ENCODE measurements at regions not wholly inside any gene's neighbourhood (a gene's known extent, or its start where the extent isn't known, plus 50 kb on each side); places are given as distances from the start of the nearest gene placed in this dataset.
"Not testable (repeated sequence)": the region's sequence is repeated elsewhere in the genome, so short reads cannot be mapped to it uniquely, and the experiment has no call there.

DNA sequence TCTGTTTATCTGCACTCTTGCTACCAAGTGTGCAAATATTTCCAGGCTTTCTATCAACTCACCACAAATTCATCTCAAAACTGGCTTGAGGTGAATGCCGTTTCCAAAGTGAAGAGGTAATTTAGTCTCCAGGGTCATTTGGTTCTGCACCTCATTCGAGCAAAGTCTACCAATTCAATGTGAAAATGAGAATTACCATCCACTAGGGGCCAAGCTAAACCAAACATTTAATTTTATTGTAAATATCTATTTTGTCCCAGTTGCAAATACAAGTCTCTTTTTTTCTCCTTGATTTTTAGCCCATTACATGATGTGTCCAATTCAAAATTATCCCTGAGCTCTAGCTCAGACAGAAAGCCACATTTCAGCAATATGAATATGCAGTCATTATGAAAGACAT lies 152.3 kb upstream of the PTBP2 start:
- no peak for DNase-seq

DNA sequence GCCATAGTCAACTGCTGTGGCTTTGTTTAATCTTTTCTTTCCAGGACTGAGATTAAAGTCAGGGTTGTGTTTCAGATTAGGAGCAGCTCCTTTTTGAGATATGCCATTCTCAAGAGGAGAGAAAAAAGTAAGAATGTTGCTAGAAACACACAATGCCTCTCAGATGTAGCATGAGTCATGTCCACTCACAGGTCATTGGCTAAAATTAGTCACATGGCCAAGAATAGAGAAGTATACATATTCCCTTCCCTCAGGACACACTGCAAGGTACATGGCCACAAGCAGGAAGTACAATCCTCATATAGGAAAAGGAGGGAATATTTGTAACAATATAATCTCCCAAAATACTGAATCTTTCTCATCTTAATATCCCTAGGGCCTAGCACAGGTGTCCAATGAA lies 141.9 kb upstream of the PTBP2 start:
- no peak for DNase-seq

DNA sequence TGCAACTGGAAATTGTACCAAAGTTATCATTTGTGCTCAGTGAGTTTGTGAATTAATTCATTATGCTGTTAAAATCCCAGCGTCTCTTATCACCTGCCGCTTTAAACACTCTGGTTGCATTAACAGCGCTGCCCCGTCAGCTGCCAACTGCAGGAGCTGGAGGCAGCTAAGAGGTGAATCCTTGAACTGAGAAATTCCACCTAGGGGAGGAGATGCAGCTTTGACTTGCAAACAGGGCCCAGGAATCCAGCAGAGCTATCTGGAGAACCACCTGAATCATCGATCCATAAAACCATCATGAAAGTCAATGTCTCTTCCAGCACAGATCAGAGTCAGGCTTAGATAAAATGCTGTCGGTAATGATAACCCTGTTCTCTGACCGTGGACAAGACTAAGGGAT lies 140.7 kb upstream of the PTBP2 start:
- no peak for DNase-seq

DNA sequence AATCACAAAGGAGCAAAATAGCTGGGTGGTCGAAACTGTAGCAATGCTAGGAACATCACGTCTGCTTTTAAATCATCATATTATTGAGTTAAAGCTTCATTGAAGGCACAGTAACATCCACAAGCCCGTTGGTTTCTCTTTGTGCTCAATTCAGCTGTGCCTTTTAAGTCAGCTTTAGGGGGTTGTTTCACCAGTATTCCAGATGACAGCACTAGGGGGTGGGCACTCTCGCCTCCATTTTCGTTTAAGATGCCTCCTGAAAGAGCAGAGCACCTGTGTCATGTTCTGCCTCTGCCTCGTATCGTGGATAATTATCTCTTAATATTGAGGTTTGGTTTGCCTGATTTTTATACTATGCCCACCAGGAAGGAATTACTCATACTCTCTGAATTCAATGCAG lies 139.8 kb upstream of the PTBP2 start:
- DNase-seq: no peak

DNA sequence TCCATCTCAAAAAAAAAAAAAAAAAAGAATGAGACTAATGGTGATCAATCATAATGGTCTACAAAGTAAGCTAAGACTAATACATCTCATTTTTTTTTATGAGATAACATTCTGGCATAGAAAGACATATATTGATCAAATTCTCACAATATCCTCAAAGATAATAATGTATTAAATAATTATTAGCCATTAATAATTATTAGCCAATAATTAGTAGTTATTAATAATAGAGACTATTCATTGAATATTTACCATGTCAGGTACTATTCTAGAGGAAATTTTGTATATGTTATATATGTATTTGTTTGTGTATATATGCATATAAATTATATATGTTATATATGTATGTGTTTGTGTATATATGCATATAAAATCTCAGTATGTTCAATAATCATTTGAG lies 137.7 kb upstream of the PTBP2 start:
- no peak for DNase-seq

DNA sequence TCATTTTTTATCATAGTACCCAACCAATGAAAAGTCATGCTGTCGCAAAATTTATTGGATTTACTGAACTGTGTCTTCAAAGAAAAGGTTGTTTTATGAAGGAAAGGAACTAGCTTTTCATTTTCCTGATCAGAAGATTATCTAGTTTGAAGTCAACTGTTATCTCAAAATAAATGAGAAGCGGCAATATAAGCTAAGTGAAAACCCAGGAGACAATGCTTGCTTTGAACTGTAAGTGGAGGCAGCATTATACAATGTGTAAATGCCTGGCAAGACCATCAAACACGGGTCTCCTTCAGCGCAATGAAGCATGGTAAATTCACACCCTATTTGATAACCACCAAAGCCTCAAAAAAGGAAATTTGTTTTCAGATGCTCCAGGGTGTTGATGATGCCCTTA lies 134.4 kb upstream of the PTBP2 start:
- DNase-seq: no peak

DNA sequence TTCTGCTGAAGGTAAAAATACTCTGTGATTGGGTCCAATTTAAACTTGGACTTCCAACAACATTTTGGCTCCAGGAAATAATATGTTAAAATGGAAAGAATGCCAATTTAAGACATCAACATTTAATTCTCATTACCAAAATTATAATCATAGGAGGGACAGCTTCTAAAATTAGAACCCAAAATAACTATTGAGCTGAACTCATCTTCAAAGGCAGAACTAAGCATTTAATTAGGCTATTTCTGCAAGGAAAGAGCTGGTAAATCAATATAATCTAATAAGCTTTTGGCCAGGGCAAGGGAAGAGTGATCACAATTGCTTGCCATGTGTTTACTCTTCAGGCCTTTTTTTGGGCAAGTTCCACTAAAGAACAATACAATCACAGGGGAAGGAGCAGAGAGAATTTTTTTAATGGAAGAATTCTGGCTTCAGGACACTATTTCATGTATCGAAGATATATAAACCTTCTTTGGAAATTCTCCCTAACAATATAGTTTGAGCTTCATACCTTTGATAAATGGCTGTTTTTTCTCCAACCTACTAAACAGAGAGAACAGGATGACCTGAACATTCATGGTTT lies 133.1 kb upstream of the PTBP2 start:
- no peak for DNase-seq

DNA sequence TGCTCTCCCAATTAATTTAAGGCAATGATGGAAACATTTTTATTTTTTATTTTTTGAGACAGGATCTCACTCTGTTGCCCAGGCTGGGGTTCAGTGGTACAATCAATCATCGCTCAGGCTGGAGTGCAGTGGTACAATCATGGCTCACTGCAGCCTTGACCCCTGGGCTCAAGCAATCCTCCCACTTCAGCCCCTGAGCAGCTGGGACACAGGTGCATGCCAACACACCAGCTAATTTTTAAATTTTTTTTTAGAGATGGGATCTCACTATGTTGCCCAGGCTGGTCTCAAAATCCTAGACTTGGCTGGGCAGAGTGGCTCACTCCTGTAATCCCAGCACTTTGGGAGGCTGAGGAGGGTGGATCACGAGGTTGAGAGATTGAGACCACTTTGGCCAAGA lies 126.1 kb upstream of the PTBP2 start:
- DNase-seq: not testable (repeated sequence)

DNA sequence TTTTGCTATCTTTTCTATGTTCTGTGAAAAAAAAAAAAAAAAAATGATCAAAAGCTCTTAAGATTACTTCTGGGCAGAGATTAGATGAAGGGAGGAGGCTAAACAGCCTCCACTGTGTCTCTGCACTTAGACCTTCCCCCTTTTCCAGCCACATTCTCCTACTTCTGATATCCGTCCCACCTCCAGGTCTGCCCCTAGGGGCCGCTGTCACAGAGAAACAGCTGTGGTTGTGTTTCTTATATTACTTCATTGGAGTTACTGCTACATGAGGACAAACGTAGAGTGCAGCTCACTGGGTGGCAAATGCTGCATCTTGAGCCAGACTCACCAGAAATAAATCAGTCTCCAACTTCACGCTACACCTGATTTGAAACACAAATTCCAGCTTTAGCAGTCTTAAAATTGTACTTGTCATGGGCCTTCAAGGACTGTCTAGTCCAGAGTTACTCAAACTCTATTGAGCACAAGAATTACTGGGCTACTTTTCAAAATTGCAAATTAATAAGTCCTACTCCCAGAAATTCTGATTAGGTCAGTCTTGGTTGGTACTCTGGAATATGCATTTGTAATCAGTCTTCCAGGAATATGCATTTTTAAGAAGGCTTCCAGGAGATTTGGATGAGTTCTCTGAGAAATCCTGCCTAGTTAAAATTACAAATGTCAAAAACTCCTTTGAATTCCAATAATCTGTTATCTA lies 125.2 kb upstream of the PTBP2 start:
- DNase-seq: peak; percentile 43 to 51

DNA sequence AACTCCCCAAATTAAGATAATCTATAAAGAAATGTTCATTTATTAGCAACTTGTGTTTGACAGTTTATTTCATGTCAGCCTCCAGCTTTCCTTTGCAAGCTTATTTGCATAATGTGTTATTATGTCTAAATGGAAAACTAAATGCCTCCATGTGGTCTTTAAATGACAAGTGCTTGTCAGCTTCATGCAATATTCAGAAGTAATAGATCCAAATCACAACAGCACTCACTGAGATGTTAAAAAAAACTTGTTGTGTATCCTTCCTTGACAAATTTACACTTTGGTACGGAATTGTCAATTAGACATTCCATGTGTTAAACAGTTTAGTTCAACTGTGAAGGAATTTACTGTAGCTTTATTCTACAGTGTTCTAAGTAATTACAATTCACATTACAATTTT lies 124.4 kb upstream of the PTBP2 start:
- DNase-seq: no peak

DNA sequence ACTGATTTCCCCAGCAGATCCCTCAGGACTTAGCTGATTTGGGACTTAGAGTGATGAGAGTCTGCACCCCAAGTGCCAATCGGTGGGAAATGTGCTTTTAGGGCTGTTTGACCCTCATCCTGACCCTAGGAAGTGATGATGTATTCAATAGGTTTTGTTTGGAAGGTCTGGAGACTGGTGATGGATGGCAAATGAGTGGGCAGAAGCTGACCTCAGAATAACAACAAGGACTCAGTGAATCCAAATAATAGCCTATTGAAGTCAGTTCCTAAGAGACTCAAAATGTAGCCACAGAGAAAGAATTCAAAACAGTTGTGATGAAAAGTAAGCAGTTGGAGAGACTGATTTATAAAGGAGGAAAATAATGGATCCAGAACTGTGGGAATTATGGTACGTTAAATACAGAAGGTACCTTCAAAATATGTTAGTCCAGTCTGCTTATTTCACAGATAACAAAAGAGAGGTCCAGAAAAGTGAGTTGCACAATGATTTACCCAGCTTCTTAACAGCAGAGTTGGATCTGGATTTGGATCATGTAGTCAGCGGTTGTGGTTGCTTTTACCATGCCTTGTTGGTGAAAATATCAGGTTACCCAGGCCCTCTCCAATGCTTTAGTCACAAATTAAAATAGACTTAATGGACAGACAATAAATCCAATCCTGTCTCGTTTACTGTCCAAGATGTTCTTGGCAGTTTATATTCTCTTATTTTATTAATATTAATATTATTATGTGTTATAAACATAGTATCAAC lies 123.0 kb upstream of the PTBP2 start:
- no peak for DNase-seq

DNA sequence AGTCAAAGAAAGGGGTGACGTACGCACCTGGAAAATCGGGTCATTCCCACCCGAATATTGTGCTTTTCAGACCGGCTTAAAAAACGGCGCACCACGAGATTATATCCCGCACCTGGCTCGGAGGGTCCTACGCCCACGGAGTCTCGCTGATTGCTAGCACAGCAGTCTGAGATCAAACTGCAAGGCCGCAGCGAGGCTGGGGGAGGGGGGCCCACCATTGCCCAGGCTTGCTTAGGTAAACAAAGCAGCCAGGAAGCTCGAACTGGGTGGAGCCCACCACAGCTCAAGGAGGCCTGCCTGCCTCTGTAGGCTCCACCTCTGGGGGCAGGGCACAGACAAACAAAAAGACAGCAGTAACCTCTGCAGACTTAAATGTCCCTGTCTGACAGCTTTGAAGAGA lies 117.0 kb upstream of the PTBP2 start:
- not testable (repeated sequence) for DNase-seq

DNA sequence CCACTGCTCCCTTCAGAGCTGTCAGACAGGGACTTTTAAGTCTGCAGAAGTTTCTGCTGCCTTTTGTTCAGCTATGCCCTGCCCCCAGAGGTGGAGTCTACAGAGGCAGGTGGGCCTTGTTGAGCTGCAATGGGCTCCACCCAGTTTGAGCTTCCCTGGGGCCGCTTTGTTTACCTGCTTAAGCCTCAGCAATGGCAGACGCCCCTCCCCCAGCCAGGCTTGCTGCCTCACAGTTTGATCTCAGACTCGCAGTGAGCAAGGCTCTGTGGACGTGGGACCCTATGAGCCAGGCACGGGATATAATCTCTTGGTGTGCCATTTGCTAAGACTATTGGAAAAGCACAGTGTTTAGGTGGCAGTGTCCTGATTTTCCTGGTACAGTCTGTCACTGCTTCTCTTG lies 104.2 kb upstream of the PTBP2 start:
- DNase-seq: not testable (repeated sequence)

DNA sequence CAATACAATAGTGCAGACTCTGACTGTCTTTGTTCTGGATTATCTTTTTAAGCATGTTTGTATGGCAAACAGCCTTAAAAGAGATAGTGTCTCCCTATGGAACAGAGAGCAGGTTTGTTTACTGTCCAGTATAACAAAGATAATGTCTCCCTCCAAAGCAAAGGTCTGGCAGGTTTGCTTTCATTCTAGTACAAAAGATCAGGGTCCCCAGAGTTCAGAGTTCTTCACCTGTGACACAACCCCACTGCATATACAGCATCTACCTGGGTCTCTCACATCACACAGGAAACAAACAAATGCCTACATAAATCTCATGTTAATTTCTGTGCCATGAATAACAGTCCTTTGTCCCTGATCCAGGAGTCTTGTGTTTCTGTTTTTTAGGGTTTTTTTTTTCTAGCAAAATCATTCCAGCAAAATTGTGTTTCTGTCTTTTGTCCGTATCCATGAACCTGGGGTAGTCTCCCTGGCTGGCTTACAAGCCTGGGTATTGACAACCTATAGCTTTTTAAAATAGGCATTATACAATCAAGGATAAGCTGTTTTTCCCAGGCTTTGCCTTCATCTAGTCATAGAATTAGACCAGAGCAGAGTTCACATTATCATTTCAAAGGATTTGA lies 89.4 kb upstream of the PTBP2 start:
- DNase-seq: no peak

DNA sequence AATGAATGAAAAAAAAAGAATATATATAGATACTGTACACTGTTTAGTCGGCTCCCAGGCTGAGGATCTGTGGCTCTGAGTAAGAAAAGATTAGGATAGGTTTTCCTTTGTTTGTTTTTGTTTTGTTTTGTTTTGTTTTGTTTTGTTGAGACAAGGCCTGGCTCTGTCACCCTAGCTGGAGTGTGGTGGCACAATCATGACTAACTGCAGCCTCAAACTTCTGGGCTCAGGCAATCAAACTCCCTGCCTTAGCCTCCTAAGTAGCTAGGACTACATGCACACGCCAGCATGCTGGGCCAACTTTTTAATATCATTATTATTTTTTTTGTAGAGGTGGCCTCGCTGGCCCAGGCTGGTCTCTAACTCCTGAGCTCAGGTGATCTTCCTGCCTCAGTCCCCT lies 87.9 kb upstream of the PTBP2 start:
- no peak for DNase-seq

DNA sequence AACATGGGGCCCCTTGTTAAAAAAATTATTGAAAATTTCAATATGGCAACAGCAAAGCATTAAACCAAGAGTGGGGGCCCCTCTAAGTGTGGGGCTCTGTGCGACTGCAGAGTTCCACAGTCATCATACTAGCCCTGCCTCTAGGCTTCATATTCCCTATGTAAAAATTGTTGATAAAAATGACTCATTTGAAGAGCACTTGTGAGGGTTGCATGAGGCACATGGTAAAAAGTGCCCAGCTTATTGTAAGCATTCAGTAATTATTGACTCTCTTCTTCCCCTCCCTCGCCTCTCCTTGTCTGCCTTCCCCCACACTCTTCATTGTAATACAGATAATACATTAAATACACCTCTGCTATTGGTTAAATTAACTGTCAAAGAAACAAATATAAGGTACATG lies 86.7 kb upstream of the PTBP2 start:
- DNase-seq: no peak

DNA sequence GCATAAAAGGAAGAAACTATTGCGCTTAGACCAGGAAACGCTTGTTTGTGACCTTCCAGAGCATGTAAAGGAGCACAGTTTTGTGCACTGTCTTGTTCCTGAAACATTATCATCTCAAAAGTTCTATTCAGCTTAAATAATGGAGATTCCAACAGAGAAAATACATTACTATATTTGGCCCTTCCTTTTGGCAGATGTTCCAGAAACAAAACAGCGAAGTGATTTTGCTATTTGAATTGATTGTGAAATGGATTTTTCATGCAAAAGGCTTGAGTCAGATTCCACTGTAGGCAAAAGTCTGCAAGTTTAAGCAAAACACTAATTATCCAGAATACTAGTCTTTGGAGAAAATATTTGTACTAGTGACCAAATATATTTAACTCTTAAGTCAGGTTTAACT lies 80.3 kb upstream of the PTBP2 start:
- no peak for DNase-seq

DNA sequence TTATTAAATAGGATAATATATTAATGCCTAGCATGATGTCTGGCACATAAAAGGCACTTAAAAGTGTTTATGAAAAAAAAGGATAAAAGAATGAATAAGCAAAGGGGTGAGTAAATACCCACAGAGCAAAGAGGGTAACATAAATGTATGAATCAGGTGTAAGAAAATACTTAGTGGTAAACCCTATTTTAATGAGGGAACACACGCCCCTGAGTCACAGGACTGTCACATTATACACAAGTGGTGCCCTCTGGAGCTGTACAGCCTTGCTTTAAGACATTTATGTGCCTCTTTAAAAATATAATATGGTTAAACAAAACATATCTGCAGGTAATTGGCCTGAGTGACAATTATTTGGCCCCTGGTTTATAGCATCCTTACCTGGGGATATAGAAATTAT lies 78.1 kb upstream of the PTBP2 start:
- DNase-seq: no peak

DNA sequence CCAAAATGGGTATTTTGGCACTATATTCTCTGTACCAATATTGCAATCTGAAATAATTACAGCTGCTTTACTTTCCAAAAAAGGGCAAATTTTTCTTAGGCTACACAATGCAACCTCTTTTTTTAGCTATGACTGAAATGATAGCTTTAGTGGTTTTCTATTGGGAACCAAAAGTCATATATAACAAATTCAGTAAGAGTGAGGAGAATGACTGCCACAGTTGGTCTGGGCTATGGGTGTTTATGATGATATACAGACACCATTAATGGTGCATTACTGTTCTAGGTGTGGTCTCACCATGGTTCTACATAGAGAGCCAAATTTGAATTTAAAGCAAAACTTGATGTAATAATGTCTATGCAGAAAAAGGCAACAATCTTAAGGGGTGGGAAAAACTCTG lies 72.3 kb upstream of the PTBP2 start:
- DNase-seq: no peak

DNA sequence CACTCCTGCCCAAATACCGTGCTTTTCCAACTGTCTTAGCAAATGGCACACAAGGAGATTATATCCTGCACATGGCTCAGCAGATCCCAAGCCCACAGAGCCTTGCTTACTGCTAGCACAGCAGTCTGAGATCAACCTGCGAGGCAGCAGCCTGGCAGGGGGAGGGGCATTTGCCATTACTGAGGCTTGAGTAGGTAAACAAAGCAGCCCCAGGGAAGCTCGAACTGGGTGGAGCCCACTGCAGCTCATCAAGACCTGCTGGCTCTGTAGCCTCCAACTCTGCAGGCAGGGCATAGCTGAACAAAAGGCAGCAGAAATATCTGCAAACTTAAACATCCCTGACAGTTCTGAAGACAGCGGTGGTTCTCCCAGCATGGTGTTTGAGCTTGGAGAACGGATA lies 70.1 kb upstream of the PTBP2 start:
- DNase-seq: no peak

DNA sequence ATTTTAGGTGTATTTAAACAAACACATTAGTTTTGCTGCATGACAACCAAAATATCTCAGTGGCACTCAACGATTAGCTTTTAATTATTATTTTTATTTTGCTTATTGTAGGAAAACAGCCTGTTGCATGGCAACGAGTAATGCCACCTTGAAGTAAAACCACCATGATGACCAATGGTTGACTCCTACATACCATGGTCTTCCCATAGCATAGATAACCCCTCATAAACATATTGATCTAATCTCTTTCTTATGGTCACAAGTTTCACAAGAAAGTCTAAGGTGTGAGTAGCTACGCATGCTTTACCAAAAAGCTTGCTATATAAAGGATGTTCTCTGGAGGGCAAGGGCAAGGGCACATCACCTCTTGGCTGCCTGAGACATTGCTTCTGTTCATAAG lies 61.5 kb upstream of the PTBP2 start:
- DNase-seq: no peak

DNA sequence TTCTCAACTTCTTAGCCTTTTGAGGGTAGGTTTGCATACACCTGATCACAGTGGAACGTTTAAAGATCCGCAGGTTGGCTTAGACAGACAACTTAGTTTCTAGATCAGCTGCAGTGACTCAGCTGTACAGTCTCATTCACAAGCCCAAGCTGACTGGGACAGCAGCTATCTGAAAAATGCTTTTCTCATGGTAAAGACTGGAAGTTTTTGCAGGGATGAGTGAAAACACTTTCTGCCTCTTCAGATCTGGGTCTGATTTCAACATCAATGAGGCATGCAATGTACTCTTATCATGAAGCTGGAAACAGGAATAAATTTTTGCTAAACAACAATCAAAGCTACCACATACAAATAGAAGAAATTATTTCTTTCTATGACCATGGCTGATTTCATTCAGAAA lies 61.1 kb upstream of the PTBP2 start:
- DNase-seq: no peak
